ENCODE measurements at regions not wholly inside any gene's neighbourhood (a gene's known extent, or its start where the extent isn't known, plus 50 kb on each side); places are given as distances from the start of the nearest gene placed in this dataset.
"Not testable (repeated sequence)": the region's sequence is repeated elsewhere in the genome, so short reads cannot be mapped to it uniquely, and the experiment has no call there.

- no peak for TF ChIP-seq CTCF (IDR thresholded peaks at IDR 0.05; ENCODE audit: insufficient read depth, low read length, severe bottlenecking)
- no peaks in the 10 kb centered on the region for H3K36me3 ChIP-seq (ENCODE audit: control insufficient read depth, insufficient read depth, low read length)
- FAIRE-seq (no peak), DNase-seq (ENCODE audit: low read depth) (no peak)
- H3K27me3 ChIP-seq (ENCODE audit: control insufficient read depth, insufficient read depth, low read length) = no peaks in the 10 kb centered on the region
- no peak overlapping the region for H3K4me3 ChIP-seq (ENCODE audit: low read depth, low read length)
These were observed 302.6 kb upstream of the DDI1 start for GRCh38 chr11:103733889-103734288.

- Histone ChIP-seq H3K27me3 (ENCODE audit: control insufficient read depth, insufficient read depth, low read length) (no peaks in the 10 kb centered on the region), H3K4me3 (ENCODE audit: low read depth, low read length) (no peak overlapping the region), H3K36me3 (ENCODE audit: control insufficient read depth, insufficient read depth, low read length) (no peaks in the 10 kb centered on the region)
- TF ChIP-seq CTCF (IDR thresholded peaks at IDR 0.05; ENCODE audit: insufficient read depth, low read length, severe bottlenecking) = no peak
- DNase-seq (ENCODE audit: low read depth) = peak; percentile 23
- FAIRE-seq = no peak
These were observed 300.9 kb upstream of the DDI1 start for GRCh38 chr11:103735497-103736032.

- H3K4me3 ChIP-seq (ENCODE audit: low read depth, low read length) = no peak overlapping the region
- H3K27me3 ChIP-seq (ENCODE audit: control insufficient read depth, insufficient read depth, low read length) = no peaks in the 10 kb centered on the region
- no peak for TF ChIP-seq CTCF (IDR thresholded peaks at IDR 0.05; ENCODE audit: insufficient read depth, low read length, severe bottlenecking)
- DNase-seq (ENCODE audit: low read depth) (no peak), FAIRE-seq (no peak)
- H3K36me3 ChIP-seq (ENCODE audit: control insufficient read depth, insufficient read depth, low read length) = no peaks in the 10 kb centered on the region
These were observed 300.0 kb upstream of the DDI1 start for GRCh38 chr11:103736315-103737036.

GRCh38 chr11:103737037-103737622 lies 299.3 kb upstream of the DDI1 start:
- DNase-seq (ENCODE audit: low read depth) = no peak
- TF ChIP-seq CTCF (IDR thresholded peaks at IDR 0.05; ENCODE audit: insufficient read depth, low read length, severe bottlenecking) = no peak
- peak; percentile 32 for FAIRE-seq

GRCh38 chr11:103737747-103738146 lies 298.7 kb upstream of the DDI1 start:
- no peak for FAIRE-seq
- H3K4me3 ChIP-seq (ENCODE audit: low read depth, low read length) = no peak overlapping the region
- no peaks in the 10 kb centered on the region for H3K36me3 ChIP-seq (ENCODE audit: control insufficient read depth, insufficient read depth, low read length)
- no peak for TF ChIP-seq CTCF (IDR thresholded peaks at IDR 0.05; ENCODE audit: insufficient read depth, low read length, severe bottlenecking)
- H3K27me3 ChIP-seq (ENCODE audit: control insufficient read depth, insufficient read depth, low read length) = no peaks in the 10 kb centered on the region
- DNase-seq (ENCODE audit: low read depth) = no peak

More at GRCh38 chr11:103737037-103737622, 299.3 kb upstream of the DDI1 start:
- no peaks in the 10 kb centered on the region for H3K36me3 ChIP-seq (ENCODE audit: control insufficient read depth, insufficient read depth, low read length)
- H3K27me3 ChIP-seq (ENCODE audit: control insufficient read depth, insufficient read depth, low read length) = no peaks in the 10 kb centered on the region
- no peak overlapping the region for H3K4me3 ChIP-seq (ENCODE audit: low read depth, low read length)

- DNase-seq (ENCODE audit: low read depth); FAIRE-seq; H3K36me3 ChIP-seq (ENCODE audit: control insufficient read depth, insufficient read depth, low read length); H3K27me3 ChIP-seq (ENCODE audit: control insufficient read depth, insufficient read depth, low read length): not testable (repeated sequence)
- peak overlapping the region; percentile 3 for H3K4me3 ChIP-seq (ENCODE audit: low read depth, low read length)
These were observed 297.2 kb upstream of the DDI1 start for GRCh38 chr11:103739074-103739796.

Data from bronchial epithelial cell (primary cell).